ENCODE measurements at regions not wholly inside any gene's neighbourhood (a gene's known extent, or its start where the extent isn't known, plus 50 kb on each side); places are given as distances from the start of the nearest gene placed in this dataset.

- no peak for DNase-seq (ENCODE audit: low read depth in 2 of 2)
Observed at GRCh38 chr13:47121092-47121763, 224.4 kb upstream of the HTR2A start.

- no peak for DNase-seq (ENCODE audit: low read depth in 2 of 2)
Observed at GRCh38 chr13:47120282-47120681, 223.4 kb upstream of the HTR2A start.

- no peak for DNase-seq (ENCODE audit: low read depth in 2 of 2)
Observed at GRCh38 chr13:47119575-47120235, 222.9 kb upstream of the HTR2A start.

GRCh38 chr13:47117268-47117667 lies 220.4 kb upstream of the HTR2A start:
- DNase-seq (ENCODE audit: low read depth in 2 of 2), result no peak

- no peak for DNase-seq (ENCODE audit: low read depth in 2 of 2)
Observed at GRCh38 chr13:47114030-47114429, 217.2 kb upstream of the HTR2A start.

- no peak for DNase-seq (ENCODE audit: low read depth in 2 of 2)
Observed at GRCh38 chr13:47112903-47113299, 216.0 kb upstream of the HTR2A start.

GRCh38 chr13:47112205-47112902 lies 215.5 kb upstream of the HTR2A start:
- no peak for DNase-seq (ENCODE audit: low read depth in 2 of 2)

- no peak for DNase-seq (ENCODE audit: low read depth in 2 of 2)
Observed at GRCh38 chr13:47111499-47111898, 214.6 kb upstream of the HTR2A start.

- no peak for DNase-seq (ENCODE audit: low read depth in 2 of 2)
Observed at GRCh38 chr13:47110833-47111240, 214.0 kb upstream of the HTR2A start.

- DNase-seq (ENCODE audit: low read depth in 2 of 2), result no peak
Observed at GRCh38 chr13:47110141-47110540, 213.3 kb upstream of the HTR2A start.

GRCh38 chr13:47109028-47109427 lies 212.2 kb upstream of the HTR2A start:
- no peak for DNase-seq (ENCODE audit: low read depth in 2 of 2)

GRCh38 chr13:47100214-47100853 lies 203.5 kb upstream of the HTR2A start:
- no peak for DNase-seq (ENCODE audit: low read depth in 2 of 2)

GRCh38 chr13:47094734-47095434 lies 198.0 kb upstream of the HTR2A start:
- no peak for DNase-seq (ENCODE audit: low read depth in 2 of 2)

GRCh38 chr13:47092202-47092601 lies 195.3 kb upstream of the HTR2A start:
- DNase-seq (ENCODE audit: low read depth in 2 of 2), result no peak

- DNase-seq (ENCODE audit: low read depth in 2 of 2), result no peak
Observed at GRCh38 chr13:47087841-47088240, 191.0 kb upstream of the HTR2A start.

GRCh38 chr13:47087241-47087640 lies 190.4 kb upstream of the HTR2A start:
- DNase-seq (ENCODE audit: low read depth in 2 of 2), result no peak

GRCh38 chr13:47085346-47085745 lies 188.5 kb upstream of the HTR2A start:
- DNase-seq (ENCODE audit: low read depth in 2 of 2), result no peak

GRCh38 chr13:47081850-47082249 lies 185.0 kb upstream of the HTR2A start:
- no peak for DNase-seq (ENCODE audit: low read depth in 2 of 2)

GRCh38 chr13:47081246-47081645 lies 184.4 kb upstream of the HTR2A start:
- DNase-seq (ENCODE audit: low read depth in 2 of 2), result no peak

- DNase-seq (ENCODE audit: low read depth in 2 of 2), result no peak
Observed at GRCh38 chr13:47080621-47081020, 183.8 kb upstream of the HTR2A start.

GRCh38 chr13:47076500-47076899 lies 179.6 kb upstream of the HTR2A start:
- no peak for DNase-seq (ENCODE audit: low read depth in 2 of 2)

GRCh38 chr13:47069133-47069532 lies 172.3 kb upstream of the HTR2A start:
- DNase-seq (ENCODE audit: low read depth in 2 of 2), result no peak

Measured in dermis microvascular lymphatic vessel endothelial cell (primary cell).